Transverse colon (tissue), 3 donors: ENCODE measurements at regions not wholly inside any gene's neighbourhood (a gene's known extent, or its start where the extent isn't known, plus 50 kb on each side); places are given as distances from the start of the nearest gene placed in this dataset.
"Not testable (repeated sequence)": the region's sequence is repeated elsewhere in the genome, so short reads cannot be mapped to it uniquely, and the experiment has no call there.

ENCODE experiments used
- POLR2A ChIP-seq: fragments of 450-650 bp; IDR thresholded peaks from one replicate; pipeline ENCODE4 v1.6.1; 2016; ENCODE audit warnings: antibody characterized with exemption, mild to moderate bottlenecking, moderate library complexity
- TF ChIP-seq, protein P1 (sequence below), 5 experiments: fragments of 200-600 bp in 3 of 5; fragments of 450-650 bp in 2 of 5; sonication (generic) in 3 of 5; IDR thresholded peaks; 1 replicate in 2 of 5; 2 replicates in 3 of 5; pipeline ENCODE4 v1.5.1; 2016 to 2017; ENCODE audit warnings: antibody characterized with exemption in 5 of 5, inconsistent platforms in 3 of 5, mild to moderate bottlenecking in 2 of 5, moderate library complexity in 1 of 5

DNA sequence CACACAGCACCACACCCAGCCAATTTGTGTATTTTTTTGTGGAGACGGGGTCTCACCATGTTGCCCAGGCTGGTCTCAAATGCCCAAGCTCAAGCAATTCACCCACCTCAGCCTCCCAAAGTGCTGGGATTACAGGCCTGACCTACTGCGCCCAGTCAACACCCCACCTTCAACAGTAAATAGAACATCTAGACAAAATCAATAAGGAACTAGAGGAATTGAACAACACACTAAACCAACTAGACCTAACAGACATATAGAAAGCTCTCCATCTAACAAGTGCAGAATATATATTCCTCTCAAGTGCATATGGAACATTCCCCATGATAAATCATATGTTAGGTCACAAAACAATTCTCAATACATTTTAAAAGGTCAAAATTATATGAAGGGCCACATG is 56.6 kb upstream of the AGAP9 start:
- TF ChIP-seq, protein P1, sequence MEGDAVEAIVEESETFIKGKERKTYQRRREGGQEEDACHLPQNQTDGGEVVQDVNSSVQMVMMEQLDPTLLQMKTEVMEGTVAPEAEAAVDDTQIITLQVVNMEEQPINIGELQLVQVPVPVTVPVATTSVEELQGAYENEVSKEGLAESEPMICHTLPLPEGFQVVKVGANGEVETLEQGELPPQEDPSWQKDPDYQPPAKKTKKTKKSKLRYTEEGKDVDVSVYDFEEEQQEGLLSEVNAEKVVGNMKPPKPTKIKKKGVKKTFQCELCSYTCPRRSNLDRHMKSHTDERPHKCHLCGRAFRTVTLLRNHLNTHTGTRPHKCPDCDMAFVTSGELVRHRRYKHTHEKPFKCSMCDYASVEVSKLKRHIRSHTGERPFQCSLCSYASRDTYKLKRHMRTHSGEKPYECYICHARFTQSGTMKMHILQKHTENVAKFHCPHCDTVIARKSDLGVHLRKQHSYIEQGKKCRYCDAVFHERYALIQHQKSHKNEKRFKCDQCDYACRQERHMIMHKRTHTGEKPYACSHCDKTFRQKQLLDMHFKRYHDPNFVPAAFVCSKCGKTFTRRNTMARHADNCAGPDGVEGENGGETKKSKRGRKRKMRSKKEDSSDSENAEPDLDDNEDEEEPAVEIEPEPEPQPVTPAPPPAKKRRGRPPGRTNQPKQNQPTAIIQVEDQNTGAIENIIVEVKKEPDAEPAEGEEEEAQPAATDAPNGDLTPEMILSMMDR (IDR thresholded peaks at IDR 0.05), result not testable (repeated sequence)
- not testable (repeated sequence) for TF ChIP-seq POLR2A
